Psoas muscle (tissue), 7 donors: ENCODE measurements at regions not wholly inside any gene's neighbourhood (a gene's known extent, or its start where the extent isn't known, plus 50 kb on each side); places are given as distances from the start of the nearest gene placed in this dataset.

ENCODE experiments used
- ATAC-seq, 4 donors: fragments of 200-7000 bp; cut with Tn5 transposase; one replicate each; pipeline ENCODE4 v1.9.1; 2020; ENCODE audit warnings: moderate library complexity in 3 of 4, mild to moderate bottlenecking in 2 of 4
- DNase-seq, 2 donors: peaks; one replicate each; pipeline ENCODE4 v3.0.0-alpha.2; 2020
- H3K27ac ChIP-seq: fragments of 200-600 bp; one replicate; pipeline ENCODE4 v1.8.0; 2022
- H3K27me3 ChIP-seq, 3 donors: fragments of 200-600 bp in 1 of 3; one replicate each; pipeline versions ENCODE4 v1.6.1 to v1.8.0; 2013 to 2022; ENCODE audit warnings: low read length in 2 of 3, mild to moderate bottlenecking in 2 of 3, moderate library complexity in 1 of 3; ENCODE audit not compliant: insufficient read depth in 3 of 3
- H3K36me3 ChIP-seq, 2 donors: fragments of 200-600 bp in 1 of 2; one replicate each; pipeline versions ENCODE4 v1.6.1 to v1.8.0; 2013 to 2022; ENCODE audit warnings: low read depth in 1 of 2, mild to moderate bottlenecking in 1 of 2, moderate library complexity in 1 of 2; ENCODE audit not compliant: insufficient read depth in 1 of 2
- H3K4me1 ChIP-seq: fragments of 200-600 bp; one replicate; pipeline ENCODE4 v1.8.0; 2022
- H3K4me3 ChIP-seq: fragments of 200-600 bp; one replicate; pipeline ENCODE4 v1.8.0; 2022; ENCODE audit warnings: mild to moderate bottlenecking
- H3K9me3 ChIP-seq: fragments of 200-600 bp; one replicate; pipeline ENCODE4 v1.8.0; 2022
- WGBS, 3 donors: extraction: QIAGEN DNeasy Blood & Tissue Kit; methylation state at CpG; one replicate each; pipeline versions ENCODE4 v1.1.6 to v1.1.7; 2013; 5-methylcytosine and 5-hydroxymethylcytosine counted together
- intact Hi-C, 2 donors: fragments of 100-400 bp; cut with DNase I; formaldehyde crosslinking; loops; one replicate each; pipeline versions ENCODE4 v1.11.0 to v1.14.2; 2022
- TF ChIP-seq, protein P1 (sequence below): fragments of 200-600 bp; IDR thresholded peaks from one replicate; pipeline ENCODE4 v1.8.0; 2022; ENCODE audit warnings: antibody characterized with exemption
- donor health status: healthy with polysubstance abuse.
- donor health status: DM: no; HTN: no; CAD: no; lungs with moderate emphysema.
- donor health status: Bipolar disorder and iron deficiency.
- donor health status: healthy.
- donor health status: DM: yes; HTN: yes; CAD: no.
- donor health status: DM: no; HTN: no; CAD: no.
- donor health status: DM: yes; HTN: yes; CAD: no.

DNA sequence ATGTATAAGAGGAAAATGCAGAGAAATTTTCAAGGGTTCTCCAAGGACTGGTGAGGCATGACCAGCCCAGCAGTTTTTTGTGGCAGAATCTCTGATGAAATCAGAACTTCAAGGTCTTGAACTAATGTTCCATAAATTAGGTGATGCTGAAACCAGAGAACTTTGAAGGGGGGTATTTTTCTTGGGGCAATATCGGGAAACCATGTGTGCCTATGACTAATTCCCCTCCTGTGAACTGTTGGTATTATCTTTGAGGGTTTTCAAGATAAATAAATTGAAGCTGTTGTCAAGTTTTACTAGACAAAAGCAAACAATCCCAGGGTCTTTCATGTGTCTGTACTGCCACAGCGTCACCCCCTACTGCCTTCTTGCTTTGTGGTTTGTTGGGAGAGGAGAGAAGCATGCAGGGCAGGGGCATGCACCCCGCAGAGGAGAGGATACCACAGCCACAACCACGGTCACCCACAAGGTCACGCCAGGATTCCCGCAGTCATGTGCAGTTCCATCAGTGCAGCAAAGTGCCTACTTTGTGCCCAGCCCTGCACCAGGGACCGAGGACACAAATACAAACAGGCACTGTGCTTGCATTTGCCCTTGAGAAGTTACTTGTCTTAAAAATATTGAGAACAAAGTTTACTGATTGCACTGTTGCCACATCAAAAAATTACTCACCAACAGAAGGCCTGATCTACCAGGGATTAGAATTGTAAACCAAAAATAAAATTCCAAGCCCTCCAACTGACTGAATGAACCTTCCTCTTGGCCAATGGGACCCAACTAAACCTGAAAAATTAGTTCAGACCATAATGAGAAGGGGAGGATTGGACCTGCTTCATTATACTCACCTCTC lies 413.3 kb upstream of the TRIB2 start:
- TF ChIP-seq, protein P1, sequence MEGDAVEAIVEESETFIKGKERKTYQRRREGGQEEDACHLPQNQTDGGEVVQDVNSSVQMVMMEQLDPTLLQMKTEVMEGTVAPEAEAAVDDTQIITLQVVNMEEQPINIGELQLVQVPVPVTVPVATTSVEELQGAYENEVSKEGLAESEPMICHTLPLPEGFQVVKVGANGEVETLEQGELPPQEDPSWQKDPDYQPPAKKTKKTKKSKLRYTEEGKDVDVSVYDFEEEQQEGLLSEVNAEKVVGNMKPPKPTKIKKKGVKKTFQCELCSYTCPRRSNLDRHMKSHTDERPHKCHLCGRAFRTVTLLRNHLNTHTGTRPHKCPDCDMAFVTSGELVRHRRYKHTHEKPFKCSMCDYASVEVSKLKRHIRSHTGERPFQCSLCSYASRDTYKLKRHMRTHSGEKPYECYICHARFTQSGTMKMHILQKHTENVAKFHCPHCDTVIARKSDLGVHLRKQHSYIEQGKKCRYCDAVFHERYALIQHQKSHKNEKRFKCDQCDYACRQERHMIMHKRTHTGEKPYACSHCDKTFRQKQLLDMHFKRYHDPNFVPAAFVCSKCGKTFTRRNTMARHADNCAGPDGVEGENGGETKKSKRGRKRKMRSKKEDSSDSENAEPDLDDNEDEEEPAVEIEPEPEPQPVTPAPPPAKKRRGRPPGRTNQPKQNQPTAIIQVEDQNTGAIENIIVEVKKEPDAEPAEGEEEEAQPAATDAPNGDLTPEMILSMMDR, result no peak
- Histone ChIP-seq H3K4me3 (no peak overlapping the region), H3K4me1 (no peaks in the 10 kb centered on the region), H3K27me3 (no peaks in the 10 kb centered on the region), H3K9me3 (no peaks in the 10 kb centered on the region), H3K27ac (no peak overlapping the region), H3K36me3 (no peaks in the 10 kb centered on the region)
- intact Hi-C loops, result no loop called here
- no peak for DNase-seq
- 81 to 88% (median 82%) methylated on average over 7 of the region's 7 CpGs for WGBS, 3 donors
- ATAC-seq, result no peak

DNA sequence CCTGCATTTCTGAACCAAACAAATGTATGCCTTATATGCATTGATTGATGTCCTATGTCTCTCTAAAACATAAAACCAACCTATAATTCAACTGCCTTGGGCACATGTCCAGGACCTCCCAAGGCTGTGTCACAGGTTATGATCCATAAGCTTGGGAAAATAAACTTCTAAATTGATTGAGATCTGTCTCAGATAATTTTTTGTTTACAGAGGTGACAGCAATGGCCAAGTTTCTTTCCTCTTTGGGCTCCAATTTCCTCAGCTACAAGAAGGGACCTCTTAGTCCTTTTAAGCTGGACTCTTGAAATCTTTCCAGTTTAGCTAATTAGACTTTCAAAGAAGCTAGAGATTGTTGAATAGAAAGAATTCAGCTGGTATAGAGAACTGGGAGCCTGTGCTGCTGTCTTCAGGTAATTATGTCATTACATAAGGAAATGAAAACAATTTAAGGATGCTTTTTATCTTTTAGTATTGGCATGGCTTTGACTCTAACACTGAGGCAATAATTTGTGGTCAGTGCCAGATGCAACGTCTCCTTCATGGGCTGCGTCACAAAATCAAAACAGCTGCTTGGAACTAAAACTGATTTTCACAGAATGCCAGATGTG lies 412.1 kb upstream of the TRIB2 start:
- 13 to 28% (median 19%) methylated on average over 2 of the region's 2 CpGs for WGBS, 3 donors

DNA sequence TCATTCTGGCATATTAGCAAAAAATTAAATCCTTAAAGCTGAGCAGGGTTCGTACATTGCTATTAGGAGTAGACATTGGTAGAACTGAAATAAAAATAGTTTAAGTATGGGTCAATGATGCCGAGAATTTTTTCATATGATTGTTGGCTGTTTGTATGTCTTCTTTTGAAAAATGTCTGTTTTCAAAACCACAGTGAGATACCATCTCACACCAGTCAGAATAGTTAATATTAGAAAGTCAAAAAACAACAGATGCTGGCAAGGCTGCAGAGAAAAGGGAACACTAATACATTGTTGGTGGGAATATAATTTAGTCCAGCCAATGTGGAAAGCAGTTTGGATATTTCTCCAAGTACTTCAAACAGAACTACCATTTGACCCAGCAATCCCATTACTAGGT lies 410.8 kb upstream of the TRIB2 start:
- no peak for DNase-seq
- TF ChIP-seq, protein P1, result no peak
- H3K4me1 ChIP-seq, result no peaks in the 10 kb centered on the region
- no peak for ATAC-seq
- H3K9me3 ChIP-seq, result no peaks in the 10 kb centered on the region
- no peaks in the 10 kb centered on the region for H3K36me3 ChIP-seq
- intact Hi-C loops, result no loop called here
- no peaks in the 10 kb centered on the region for H3K27me3 ChIP-seq
- no peak overlapping the region for H3K27ac ChIP-seq
- H3K4me3 ChIP-seq, result no peak overlapping the region
- 68 to 77% (median 75%) methylated on average over 2 of the region's 2 CpGs for WGBS, 3 donors

More for the DNA sequence above, 412.1 kb upstream of the TRIB2 start:
- TF ChIP-seq, protein P1, result no peak
- no peak for DNase-seq
- Histone ChIP-seq H3K27ac (no peak overlapping the region), H3K36me3 (no peaks in the 10 kb centered on the region), H3K27me3 (no peaks in the 10 kb centered on the region), H3K4me3 (no peak overlapping the region), H3K4me1 (no peaks in the 10 kb centered on the region), H3K9me3 (no peaks in the 10 kb centered on the region)
- intact Hi-C loops, result no loop called here
- ATAC-seq, result no peak

DNA sequence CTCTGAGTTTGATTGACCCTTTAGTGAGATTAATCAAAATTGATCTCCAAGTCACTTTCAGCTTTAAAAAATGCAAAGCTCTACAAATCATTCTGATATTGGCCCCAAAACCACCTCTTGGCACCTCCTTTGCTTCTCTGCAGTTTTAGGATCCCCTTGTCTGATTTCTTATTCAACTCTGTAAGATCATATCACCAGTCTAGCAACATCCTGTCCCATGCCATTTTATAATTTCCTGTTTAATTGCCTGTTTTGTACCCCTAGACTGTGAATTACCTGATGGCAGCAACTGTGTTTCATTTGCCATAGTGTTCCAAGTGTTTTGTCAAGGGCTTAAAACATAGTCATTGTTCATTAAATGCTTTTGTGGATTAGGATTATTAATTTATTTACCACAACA lies 406.3 kb upstream of the TRIB2 start:
- H3K4me1 ChIP-seq, result no peaks in the 10 kb centered on the region
- no peaks in the 10 kb centered on the region for H3K36me3 ChIP-seq
- no peak overlapping the region for H3K4me3 ChIP-seq
- no peaks in the 10 kb centered on the region for H3K9me3 ChIP-seq
- H3K27me3 ChIP-seq, result no peaks in the 10 kb centered on the region
- TF ChIP-seq, protein P1, result no peak
- intact Hi-C loops, result no loop called here
- ATAC-seq (no peak), DNase-seq (no peak)
- H3K27ac ChIP-seq, result no peak overlapping the region
